Gastroesophageal sphincter (tissue), 3 donors: ENCODE measurements at regions not wholly inside any gene's neighbourhood (a gene's known extent, or its start where the extent isn't known, plus 50 kb on each side); places are given as distances from the start of the nearest gene placed in this dataset.

Source experiments
- CTCF ChIP-seq, 4 experiments: fragments of 200-600 bp in 2 of 4; fragments of 450-650 bp in 2 of 4; sonication (generic) in 1 of 4; IDR thresholded peaks; one replicate each; pipeline ENCODE4 v1.5.1; 2017 to 2019; ENCODE audit warnings: antibody characterized with exemption in 4 of 4, mild to moderate bottlenecking in 2 of 4, moderate library complexity in 2 of 4
- EP300 ChIP-seq: sonication (generic); formaldehyde crosslinking; IDR thresholded peaks from one replicate; pipeline ENCODE4 v1.6.1; 2017; ENCODE audit warnings: antibody characterized with exemption, mild to moderate bottlenecking
- POLR2A ChIP-seq, 2 donors: fragments of 450-650 bp; IDR thresholded peaks; one replicate each; pipeline ENCODE4 v1.6.1; 2017; ENCODE audit warnings: antibody characterized with exemption in 2 of 2, mild to moderate bottlenecking in 2 of 2, moderate library complexity in 1 of 2
- POLR2AphosphoS5 ChIP-seq: sonication (generic); formaldehyde crosslinking; IDR thresholded peaks from one replicate; pipeline ENCODE4 v1.6.1; 2017; ENCODE audit warnings: antibody characterized with exemption

- TF ChIP-seq EP300 (no peak), CTCF (IDR thresholded peaks at IDR 0.05) (no peak), POLR2A (IDR thresholded peaks at IDR 0.05) (no peak), POLR2AphosphoS5 (no peak)
Measured at GRCh38 chr3:67781218-67781617, 126.8 kb upstream of the SUCLG2 start.
